ENCODE measurements at regions not wholly inside any gene's neighbourhood (a gene's known extent, or its start where the extent isn't known, plus 50 kb on each side); places are given as distances from the start of the nearest gene placed in this dataset.

- Histone ChIP-seq H3K9me2 (replicated peaks; ENCODE audit: low read depth, low read length) (no peaks in the 10 kb centered on the region), H2AFZ (ENCODE audit: low read length) (no peak overlapping the region), H3K79me2 (ENCODE audit: insufficient read depth, low read length) (no peaks in the 10 kb centered on the region), H3K4me1 (ENCODE audit: insufficient read depth, low read length, poor library complexity, severe bottlenecking) (no peaks in the 10 kb centered on the region), H3K9ac (ENCODE audit: low read depth, low read length, poor library complexity, severe bottlenecking) (no peak overlapping the region), H3F3A (ENCODE audit: low read depth) (no peaks in the 10 kb centered on the region), H3K36me3 (ENCODE audit: insufficient read depth, low read length) (no peaks in the 10 kb centered on the region), H3K9me3 (ENCODE audit: insufficient read depth, low read depth, low read length) (no peaks in the 10 kb centered on the region), H3K4me2 (ENCODE audit: low read depth, low read length, poor library complexity, severe bottlenecking) (no peak overlapping the region), H3K4me3 (ENCODE audit: low read length, poor library complexity, severe bottlenecking) (no peak overlapping the region), H4K20me1 (ENCODE audit: insufficient read depth, low read length, poor library complexity, severe bottlenecking) (no peaks in the 10 kb centered on the region), H3K27me3 (ENCODE audit: insufficient read depth, low read length, poor library complexity, severe bottlenecking) (no peaks in the 10 kb centered on the region)
- TF ChIP-seq CTCF (conservative IDR thresholded peaks at IDR 0.05; ENCODE audit: low read length) (no peak), EZH2phosphoT487 (IDR thresholded peaks at IDR 0.05; ENCODE audit: borderline replicate concordance) (no peak)
Measured at GRCh38 chr5:135216471-135217343, 182.3 kb downstream of the MACROH2A1 start.

- no peak for TF ChIP-seq CTCF (conservative IDR thresholded peaks at IDR 0.05; ENCODE audit: low read length)
- no peak for TF ChIP-seq EZH2phosphoT487 (IDR thresholded peaks at IDR 0.05; ENCODE audit: borderline replicate concordance)
- Histone ChIP-seq H3K4me3 (ENCODE audit: low read length, poor library complexity, severe bottlenecking) (no peak overlapping the region), H3K9me2 (replicated peaks; ENCODE audit: low read depth, low read length) (no peaks in the 10 kb centered on the region), H4K20me1 (ENCODE audit: insufficient read depth, low read length, poor library complexity, severe bottlenecking) (no peaks in the 10 kb centered on the region), H3K9ac (ENCODE audit: low read depth, low read length, poor library complexity, severe bottlenecking) (no peak overlapping the region), H3K4me1 (ENCODE audit: insufficient read depth, low read length, poor library complexity, severe bottlenecking) (no peaks in the 10 kb centered on the region), H2AFZ (ENCODE audit: low read length) (no peak overlapping the region), H3K27me3 (ENCODE audit: insufficient read depth, low read length, poor library complexity, severe bottlenecking) (no peaks in the 10 kb centered on the region), H3K36me3 (ENCODE audit: insufficient read depth, low read length) (no peaks in the 10 kb centered on the region), H3K4me2 (ENCODE audit: low read depth, low read length, poor library complexity, severe bottlenecking) (no peak overlapping the region), H3F3A (ENCODE audit: low read depth) (no peaks in the 10 kb centered on the region), H3K9me3 (ENCODE audit: insufficient read depth, low read depth, low read length) (no peaks in the 10 kb centered on the region), H3K79me2 (ENCODE audit: insufficient read depth, low read length) (no peaks in the 10 kb centered on the region)
Measured at GRCh38 chr5:135215617-135216470, 181.8 kb upstream of the PITX1 start.

- no peak for TF ChIP-seq CTCF (conservative IDR thresholded peaks at IDR 0.05; ENCODE audit: low read length)
- no peak for TF ChIP-seq EZH2phosphoT487 (IDR thresholded peaks at IDR 0.05; ENCODE audit: borderline replicate concordance)
- no peaks in the 10 kb centered on the region for H3K36me3 ChIP-seq (ENCODE audit: insufficient read depth, low read length)
- no peaks in the 10 kb centered on the region for H3K4me1 ChIP-seq (ENCODE audit: insufficient read depth, low read length, poor library complexity, severe bottlenecking)
- no peaks in the 10 kb centered on the region for H4K20me1 ChIP-seq (ENCODE audit: insufficient read depth, low read length, poor library complexity, severe bottlenecking)
- no peaks in the 10 kb centered on the region for H3F3A ChIP-seq (ENCODE audit: low read depth)
- no peaks in the 10 kb centered on the region for H3K27me3 ChIP-seq (ENCODE audit: insufficient read depth, low read length, poor library complexity, severe bottlenecking)
- no peak overlapping the region for H3K9ac ChIP-seq (ENCODE audit: low read depth, low read length, poor library complexity, severe bottlenecking)
- no peak overlapping the region for H3K4me3 ChIP-seq (ENCODE audit: low read length, poor library complexity, severe bottlenecking)
- H3K9me3 ChIP-seq (ENCODE audit: insufficient read depth, low read depth, low read length), result no peaks in the 10 kb centered on the region
- no peak overlapping the region for H3K4me2 ChIP-seq (ENCODE audit: low read depth, low read length, poor library complexity, severe bottlenecking)
- no peaks in the 10 kb centered on the region for H3K9me2 ChIP-seq (replicated peaks; ENCODE audit: low read depth, low read length)
- no peaks in the 10 kb centered on the region for H3K79me2 ChIP-seq (ENCODE audit: insufficient read depth, low read length)
- no peak overlapping the region for H2AFZ ChIP-seq (ENCODE audit: low read length)
Measured at GRCh38 chr5:135214897-135215616, 181.0 kb upstream of the PITX1 start.
